TTC549 (cell line): ENCODE measurements at regions not wholly inside any gene's neighbourhood (a gene's known extent, or its start where the extent isn't known, plus 50 kb on each side); places are given as distances from the start of the nearest gene placed in this dataset.
"Not testable (repeated sequence)": the region's sequence is repeated elsewhere in the genome, so short reads cannot be mapped to it uniquely, and the experiment has no call there.

Experiments
- FAIRE-seq: peaks from 2 replicates; lab custom pipeline; 2012; peaks lifted over from hg19 to GRCh38; lab: Jason Lieb, UNC

DNA sequence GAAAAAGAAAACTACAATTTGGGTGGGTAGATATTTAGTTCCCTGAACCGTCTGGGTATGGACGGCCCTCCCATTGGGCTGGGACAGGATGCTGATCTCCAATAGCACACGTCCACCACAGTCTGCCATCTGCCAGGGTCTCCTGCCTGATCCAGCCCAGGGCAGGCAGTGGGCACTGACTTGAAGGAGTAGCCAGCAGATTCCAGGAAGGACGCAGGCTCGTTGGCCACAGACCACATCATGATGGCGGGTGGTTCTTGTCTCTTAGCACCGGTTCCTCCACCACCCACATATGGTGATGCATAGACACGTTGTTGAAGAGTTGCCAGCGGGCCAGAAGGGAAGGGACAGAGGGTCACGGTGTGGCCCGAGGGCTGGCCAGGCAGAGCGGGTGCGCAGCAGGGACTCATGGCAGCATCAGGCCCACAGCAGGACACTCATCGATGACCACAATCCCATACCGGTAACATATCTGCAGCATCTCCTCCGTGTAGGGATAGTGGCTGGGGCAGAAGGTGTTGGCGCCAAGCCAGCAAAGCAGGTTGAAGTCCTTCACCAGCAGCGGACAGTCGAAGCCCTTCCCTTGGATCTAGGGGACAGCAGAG lies 155.8 kb upstream of the FAM174A start:
- not testable (repeated sequence) for FAIRE-seq

DNA sequence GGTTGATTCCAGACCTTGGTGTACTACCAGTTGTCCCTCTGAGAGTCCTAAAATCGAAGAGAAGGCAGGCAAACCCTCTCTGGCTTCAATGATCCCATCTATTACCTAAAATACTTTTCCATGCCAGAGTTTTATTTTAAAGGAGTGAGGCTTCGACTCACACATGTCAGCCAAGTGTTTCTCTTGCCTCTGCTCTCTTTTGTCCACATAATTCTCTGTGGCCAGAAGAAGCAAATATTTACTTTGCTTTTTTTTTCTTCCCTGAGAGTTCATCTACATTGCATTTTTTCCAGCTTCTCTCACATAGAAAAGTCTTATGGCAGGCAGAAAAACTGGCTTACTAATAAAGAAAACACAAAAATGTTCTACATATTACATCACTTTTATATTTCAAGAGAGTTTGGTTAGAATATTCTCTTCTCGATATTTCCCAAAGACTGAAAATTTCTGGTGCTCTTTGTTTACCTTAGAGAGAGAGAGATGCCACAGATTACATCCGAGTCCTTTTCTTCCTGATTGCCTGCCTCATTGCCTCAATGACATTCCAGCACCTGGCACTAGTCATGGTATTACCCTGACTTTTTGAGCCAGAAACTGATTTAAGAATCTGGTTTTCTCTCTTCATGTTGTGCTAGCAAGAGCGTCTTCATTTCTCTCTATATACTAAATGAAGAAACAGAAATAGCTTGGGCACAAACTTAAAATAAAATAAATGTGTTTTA lies 170.3 kb upstream of the FAM174A start:
- not testable (repeated sequence) for FAIRE-seq

DNA sequence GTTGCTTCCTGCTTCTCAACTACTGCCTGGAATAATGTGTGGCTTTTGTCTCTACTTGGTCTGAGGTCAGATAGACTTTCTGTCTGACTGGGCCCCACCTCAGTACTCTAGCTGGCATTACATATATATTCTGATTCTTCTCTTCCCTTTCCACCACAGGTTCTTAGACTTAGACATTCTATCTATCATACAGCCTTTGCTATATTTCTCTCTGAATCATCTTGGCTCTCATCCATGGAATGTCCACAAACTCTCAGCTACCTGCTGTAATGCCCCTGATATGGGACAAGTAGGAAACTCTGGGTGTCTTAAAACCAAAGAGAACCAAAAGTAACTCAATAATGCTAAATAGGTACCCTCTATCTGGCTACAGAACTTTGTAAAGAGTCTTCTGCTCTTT lies 170.8 kb upstream of the FAM174A start:
- not testable (repeated sequence) for FAIRE-seq

DNA sequence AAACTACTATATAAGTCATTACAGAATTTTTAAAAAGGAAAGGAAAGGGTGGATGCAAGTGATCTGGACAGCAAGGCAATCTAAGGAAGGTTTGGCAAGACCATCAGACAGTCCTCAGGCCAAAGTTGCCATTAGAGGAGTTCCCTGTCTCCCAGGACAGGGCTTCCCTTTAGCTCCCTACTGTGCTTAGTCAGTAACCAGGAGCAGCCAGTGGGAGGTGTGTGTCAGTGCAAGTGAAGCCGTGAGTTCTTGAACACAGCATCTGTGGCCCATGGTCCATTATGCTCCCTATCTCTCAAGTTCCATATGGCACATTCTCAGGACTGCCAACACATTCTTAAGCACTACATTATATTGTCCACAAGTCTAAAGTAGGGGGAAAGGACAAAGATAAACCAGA lies 175.2 kb upstream of the FAM174A start:
- FAIRE-seq, result not testable (repeated sequence)

DNA sequence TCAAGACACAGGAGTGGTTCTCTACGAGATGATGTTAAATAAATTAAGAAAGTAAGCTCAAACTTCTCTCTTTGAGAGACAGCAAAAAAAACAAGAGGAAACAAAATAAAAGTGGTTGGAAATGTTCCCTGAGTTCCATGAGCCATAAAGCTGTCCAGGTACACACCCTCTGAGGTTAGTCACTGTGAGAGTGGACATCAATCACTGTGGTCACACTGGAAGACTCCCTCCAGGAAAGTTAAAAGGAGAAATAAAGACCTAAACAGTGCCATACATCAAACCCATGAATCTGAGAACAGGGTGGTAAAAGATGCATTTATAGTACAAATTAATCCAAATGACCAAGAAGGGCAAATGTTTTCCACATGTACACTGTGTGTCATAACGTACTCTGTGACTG lies 188.9 kb upstream of the FAM174A start:
- FAIRE-seq, result not testable (repeated sequence)

DNA sequence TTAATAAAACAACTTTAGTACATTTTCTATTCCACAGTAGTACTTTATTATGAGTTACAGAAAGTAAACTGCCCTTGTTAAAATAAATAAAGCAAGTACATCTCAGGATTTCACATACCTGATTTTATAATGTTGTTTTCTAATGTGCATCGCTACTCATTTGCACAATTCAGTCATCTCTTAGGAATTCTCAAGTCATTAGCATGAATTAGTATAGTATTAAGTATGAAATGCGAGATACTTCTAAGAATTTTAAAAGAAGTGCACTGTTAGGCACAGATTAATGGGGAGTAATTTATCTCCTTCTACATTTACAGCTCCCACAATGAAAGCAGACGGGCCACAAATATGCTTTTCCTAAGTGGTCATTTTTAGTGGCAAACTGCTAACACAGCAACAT lies 193.7 kb upstream of the FAM174A start:
- not testable (repeated sequence) for FAIRE-seq

DNA sequence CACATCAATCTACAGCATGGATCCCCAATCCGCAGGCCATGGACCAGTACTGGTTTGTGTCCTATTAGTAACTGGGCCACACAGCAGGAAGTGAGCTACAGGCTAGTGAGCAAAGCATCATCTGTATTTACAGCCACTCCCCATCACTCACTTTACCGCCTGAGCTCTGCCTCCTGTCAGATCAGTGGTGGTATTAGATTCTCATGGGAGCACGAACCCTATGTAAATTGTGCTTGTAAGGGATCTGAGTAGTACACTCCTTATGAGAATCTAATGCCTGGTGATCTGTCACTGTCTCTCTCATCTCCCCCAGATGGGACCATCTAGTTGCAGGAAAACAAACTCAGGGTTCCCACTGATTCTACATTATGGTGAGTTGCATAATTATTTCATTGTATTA lies 212.7 kb upstream of the FAM174A start:
- FAIRE-seq, result no peak

DNA sequence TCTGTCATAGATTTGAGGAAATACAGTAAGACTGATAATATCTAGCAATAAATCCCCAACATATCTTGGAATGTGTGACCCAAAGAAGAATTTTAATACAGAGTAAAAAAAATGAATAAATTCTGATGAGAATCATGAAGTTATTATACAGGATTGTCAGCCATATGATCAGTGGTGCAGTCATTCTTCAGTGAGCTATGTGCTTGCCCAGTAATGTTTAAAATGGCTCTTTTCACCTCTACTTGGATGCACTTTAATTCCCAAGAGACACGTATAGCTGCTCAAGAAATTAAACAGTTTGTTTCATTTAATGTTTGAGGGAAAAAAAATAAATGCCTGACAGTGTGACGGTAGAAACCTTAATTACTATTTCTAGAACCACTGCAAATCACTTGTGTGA lies 215.3 kb upstream of the FAM174A start:
- no peak for FAIRE-seq

DNA sequence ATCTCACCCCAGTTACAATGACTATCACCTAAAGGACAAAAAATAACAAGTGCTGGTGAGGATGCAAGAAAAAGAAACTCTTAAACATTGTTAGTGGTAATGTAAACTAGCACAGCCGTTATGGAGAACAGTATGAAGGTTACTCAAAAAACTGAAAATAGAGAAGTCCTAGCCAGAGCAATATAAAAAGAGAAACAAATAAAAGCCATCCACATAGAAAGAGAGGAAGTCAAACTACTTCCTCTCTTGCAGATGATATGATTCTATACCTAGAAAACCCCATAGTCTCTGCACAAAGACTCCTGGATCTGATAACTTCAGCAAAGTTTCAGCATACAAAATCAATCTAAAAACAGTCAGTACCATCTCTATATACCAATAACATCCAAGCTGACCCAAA lies 221.5 kb upstream of the FAM174A start:
- FAIRE-seq, result no peak

DNA sequence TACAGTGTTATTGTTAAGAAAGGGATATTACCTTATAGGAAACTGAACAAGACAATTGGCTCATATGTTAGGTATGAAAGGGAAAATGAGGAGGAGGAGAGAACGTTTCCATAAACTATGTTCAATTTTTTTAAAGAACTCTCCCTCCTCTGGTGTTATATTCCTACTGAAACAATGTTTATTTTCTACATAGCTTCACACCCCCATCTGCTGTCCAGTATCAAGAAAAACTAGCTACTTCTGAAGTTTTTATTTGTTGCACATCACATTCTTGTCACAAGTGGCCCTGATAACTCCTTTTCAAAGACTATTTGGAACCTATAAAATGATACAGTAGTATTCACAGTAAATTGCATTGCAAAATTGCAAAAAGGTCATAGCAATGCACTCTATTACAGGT lies 223.4 kb upstream of the FAM174A start:
- no peak for FAIRE-seq

DNA sequence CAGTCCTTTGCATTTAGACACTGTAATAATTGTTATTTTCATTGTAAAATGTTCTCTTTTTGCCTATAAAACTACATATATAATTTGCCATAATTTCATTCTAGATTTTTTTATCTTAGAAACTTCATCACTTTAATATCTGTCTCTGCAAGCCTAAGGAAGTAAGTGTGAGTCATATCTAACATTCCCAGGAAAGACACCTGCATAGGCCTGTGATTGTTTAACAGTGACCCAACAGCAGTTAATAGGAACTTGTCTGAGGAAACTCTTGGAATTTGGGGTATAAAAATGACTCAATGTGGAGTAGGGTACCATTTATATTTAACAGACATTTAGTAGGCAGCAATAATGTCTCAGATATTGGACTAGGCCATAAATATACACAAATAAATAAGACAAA lies 229.2 kb upstream of the FAM174A start:
- FAIRE-seq, result no peak

DNA sequence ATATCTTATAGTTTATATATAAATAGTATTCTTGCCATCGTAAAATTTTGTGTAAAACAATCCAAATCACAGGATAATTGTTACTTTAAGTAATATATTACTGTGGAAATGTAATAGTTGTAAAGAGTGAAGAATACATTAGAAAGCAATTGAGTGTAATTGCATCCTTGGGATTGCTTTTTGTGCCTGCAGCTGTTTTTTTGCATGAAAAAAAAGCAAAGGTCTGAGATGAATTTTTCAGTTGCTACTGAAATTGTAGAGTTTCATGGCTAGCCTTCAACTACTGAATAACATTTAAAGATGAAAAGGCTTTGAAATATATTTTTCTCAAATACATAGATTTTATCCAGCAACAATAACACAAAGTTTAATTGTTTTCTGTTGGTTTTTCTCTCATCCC lies 232.0 kb upstream of the FAM174A start:
- no peak for FAIRE-seq

DNA sequence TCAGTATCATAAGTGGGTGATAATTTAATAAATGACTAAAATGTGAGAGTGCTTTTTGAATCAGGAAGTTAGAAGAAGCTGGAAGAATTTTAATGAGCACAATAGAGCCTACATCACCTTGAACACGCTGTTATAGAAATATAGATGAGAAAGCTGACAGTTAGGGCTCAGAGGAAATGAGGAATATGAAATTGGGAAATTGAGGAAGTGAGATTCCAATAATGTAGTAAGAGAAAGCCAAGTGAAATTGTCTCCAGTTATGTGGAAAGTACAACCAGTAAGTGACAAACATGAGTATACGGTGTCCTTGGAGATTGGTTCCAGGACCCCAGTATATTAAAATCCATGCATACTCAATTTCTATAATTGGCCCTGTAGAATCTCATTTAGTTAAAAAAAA lies 235.9 kb upstream of the FAM174A start:
- FAIRE-seq, result no peak

DNA sequence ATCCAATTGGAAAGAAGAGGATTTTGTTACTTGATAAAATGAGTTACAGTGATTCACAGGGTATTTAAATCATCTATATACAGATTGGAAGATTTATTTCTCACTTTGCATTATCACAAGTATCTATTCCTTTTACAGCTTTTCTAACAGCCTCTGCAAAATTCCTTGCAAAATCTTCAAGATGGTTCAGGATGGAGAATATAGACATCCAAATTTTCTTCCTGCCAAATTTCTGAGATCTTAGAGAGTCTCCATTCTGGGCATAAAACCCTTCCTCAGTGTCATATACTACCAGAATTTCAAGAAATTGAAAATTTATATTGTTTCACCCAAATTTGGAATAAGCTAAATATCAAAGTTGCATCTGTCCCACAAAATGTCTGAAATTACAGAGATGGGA lies 259.1 kb upstream of the FAM174A start:
- no peak for FAIRE-seq

DNA sequence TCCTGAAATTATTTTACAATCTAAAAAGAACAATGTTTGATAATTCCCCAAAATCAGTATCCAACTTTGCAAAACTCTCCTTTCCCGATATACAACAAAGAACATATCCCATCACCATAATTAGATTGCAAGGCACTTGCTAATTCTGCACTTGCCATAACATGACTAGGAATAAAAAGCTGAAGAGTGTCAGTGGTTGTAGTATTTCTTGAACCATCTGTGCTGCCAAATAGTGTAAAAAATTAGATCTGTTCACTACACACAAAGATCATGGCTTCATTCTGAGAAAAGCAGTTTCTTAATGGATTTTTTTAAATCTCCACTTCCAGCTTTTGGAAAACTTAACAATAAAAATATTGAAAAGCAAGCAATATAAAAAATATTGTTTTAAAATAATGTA lies 259.5 kb upstream of the FAM174A start:
- no peak for FAIRE-seq

DNA sequence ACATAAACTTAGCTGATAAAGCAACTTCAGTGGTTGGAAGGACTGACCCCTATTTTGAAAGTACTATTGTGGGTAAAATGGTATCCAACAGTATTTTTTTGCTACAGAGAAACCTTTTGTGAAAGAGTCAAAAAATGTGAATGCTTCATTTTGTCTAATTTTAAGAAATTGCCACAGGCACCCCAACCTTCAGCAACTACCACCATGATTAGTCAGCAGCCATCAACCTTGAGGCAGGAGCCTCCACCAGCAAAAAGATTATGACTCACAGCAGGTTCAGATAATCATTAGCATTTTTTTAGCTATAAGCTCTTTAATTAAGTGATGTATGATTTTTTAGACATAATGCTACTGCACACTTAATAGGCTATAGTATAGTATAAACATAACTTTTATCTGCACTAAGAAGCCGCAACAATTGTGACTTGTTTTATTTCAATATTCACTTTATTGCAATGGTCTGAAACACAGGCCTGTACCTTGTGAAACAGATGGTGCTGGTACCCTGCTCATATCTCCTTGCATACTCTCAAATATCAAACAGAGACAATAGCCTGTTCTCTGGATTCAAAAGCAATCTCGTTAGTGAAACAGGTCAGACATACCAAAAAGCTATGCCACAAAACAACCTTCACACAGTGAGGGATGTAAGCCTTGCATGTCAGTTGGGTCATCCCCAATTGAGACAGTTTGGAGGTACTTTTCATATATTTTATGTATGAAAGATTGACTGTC lies 261.2 kb upstream of the FAM174A start:
- FAIRE-seq, result no peak

DNA sequence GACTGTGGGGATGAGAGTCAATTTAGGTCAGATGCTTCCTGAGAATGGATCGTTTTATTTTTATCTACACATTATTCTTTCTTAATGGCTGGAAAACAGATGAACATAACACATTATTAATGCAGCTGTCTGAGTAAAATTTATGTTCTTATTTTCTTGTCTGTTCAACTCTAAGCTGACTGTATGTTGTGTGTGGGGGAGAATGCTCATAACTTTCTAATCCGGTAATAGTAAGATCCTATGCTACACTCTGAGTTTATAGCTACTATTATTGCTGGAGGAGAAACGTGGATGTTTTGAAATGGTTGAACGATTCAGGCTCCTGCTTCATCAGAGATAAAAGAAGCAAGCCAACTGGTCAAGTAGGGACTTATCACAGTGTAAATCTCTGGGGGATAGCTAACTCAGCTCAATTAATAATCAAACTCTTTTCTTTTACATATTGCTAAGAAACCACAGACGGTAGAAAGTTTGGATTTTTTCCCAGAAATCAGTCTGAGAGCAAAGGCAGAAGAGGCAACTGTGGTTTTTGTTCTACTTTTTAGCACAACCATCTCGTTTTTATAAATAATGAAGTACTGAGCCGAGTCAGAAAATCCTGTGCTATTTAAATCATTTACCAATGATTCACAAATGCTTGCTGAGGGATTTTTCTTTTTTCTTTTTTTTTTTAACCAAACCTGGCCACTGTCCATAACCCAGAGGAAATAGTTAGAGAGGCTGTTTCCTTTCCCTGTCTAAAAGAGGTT lies 265.0 kb upstream of the FAM174A start:
- FAIRE-seq, result no peak

DNA sequence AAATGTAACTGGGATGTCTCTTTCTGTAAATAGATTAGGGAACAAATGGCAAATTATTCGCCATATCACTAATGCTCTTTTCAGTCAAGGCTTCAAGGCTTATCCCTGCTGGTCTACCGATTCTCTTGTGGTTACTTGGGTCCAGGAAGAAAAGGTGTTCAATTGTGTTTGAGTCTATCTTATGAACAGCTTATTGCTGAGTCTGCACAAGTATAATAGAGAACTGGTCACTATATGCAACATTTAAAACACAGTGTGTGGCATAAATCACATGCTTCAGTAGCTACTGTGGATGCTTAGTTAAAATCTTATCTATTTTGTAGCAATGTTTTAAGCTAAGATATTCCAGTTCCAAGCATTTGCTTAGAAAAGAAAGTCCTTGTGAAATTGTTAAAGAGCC lies 274.2 kb upstream of the FAM174A start:
- FAIRE-seq, result no peak

DNA sequence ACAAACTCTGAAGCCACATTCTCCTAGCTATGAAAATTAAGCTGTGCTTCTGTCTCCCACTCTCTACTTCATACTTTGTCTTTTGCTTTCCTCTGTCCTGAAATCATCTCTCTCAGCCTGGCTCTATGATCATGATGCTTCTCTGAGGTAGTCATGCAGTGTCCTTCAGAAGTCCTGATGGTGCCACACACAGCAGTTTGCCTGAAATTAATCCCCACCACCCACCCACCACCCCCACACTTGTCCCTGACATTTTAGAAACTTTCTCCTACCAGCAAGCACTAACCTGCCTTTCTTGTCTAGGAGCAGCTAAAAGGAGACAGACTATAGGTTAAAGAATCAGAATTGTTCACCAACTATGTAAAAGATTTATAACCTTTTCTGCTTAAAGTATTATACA lies 282.2 kb upstream of the FAM174A start:
- FAIRE-seq, result no peak

DNA sequence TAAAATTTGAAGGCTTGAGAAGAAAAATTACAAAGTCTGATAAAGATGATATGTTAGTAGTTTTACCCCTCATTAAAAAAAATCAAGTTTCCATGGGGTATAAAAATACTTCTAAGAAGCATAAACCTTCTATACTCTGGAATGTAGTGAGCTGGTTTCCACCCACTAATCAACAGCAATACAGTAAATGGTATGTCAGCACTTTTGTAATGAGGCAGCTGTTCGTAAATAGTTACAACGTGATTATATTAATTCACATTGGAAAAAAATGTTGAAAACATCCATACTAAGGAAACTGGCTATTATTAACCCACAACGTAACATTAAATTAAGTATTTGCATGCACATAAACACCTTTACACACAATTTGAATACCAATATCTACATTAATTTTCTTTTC lies 283.1 kb upstream of the FAM174A start:
- FAIRE-seq, result no peak

DNA sequence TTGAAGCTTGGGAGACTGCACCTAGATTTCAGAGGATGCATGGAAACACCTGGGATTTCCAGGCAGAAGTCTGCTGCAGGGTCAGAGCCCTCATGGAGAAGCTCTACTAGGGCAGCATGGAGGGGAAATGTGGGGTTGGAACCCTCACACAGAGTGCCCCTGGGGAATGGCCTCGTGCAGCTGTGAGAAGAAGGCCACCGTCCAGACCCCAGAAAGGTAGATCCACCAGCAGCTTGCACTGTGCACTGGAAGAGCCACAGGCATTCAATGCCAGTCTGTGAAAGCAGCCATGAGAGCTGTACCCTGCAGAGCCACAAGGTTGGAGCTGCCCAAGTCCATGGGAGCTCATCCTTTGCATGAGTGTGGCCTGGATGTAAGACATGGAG lies 285.3 kb upstream of the FAM174A start:
- no peak for FAIRE-seq

DNA sequence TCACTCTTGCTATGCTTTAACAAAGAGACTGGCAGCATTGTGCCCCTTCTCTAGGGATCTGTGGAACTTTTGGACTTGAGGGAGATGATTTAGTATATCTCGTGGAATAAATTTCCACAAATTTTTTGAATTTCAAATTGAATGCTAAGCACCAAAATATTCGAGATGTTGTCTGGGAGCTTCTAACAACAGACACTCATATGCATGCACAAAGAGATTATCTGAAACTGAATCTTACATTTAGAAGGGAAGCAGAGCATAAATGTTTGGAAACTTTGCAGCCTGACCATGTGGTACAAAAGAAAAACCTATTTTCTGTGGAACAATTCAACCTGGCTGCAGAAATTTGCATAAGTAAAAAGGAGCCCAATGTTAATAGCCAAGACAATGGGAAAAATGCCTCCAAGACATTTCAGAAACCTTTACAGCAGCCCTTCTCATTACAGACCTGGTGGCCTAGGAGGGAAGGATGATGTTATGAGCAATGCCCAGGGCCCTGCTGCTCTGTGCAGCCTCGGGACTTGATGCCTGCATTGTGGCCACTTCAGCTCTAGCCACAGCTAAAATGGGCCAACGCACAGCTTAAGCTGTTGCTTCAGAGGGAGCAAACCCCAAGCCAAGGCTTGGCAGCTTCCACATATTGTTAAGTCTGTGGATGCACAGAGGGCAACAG lies 285.8 kb upstream of the FAM174A start:
- FAIRE-seq, result no peak
